Thoracic aorta (tissue), 2 donors: ENCODE measurements at regions not wholly inside any gene's neighbourhood (a gene's known extent, or its start where the extent isn't known, plus 50 kb on each side); places are given as distances from the start of the nearest gene placed in this dataset.

Experiments used
- ATAC-seq: fragments of 150-250 bp; one replicate; pipeline ENCODE4 v1.8.0; 2017; ENCODE audit warnings: low read depth; ENCODE audit not compliant: insufficient number of reproducible peaks, low FRiP score
- DNase-seq: peaks from one replicate; pipeline ENCODE4 v3.0.0-alpha.2; 2020; ENCODE audit warnings: low spot score
- H3K27ac ChIP-seq, 2 donors: fragments of 200-600 bp; sonication (generic); 1 replicate in 1 of 2; 2 replicates in 1 of 2; pipeline ENCODE4 v1.5.1; 2016; ENCODE audit warnings: mild to moderate bottlenecking in 2 of 2, moderate library complexity in 2 of 2
- H3K27me3 ChIP-seq: fragments of 200-600 bp; sonication (generic); replicated peaks from 2 replicates; pipeline ENCODE4 v1.6.0; 2016; ENCODE audit warnings: mild to moderate bottlenecking; ENCODE audit not compliant: insufficient read depth
- H3K36me3 ChIP-seq: fragments of 200-600 bp; sonication (generic); one replicate; pipeline ENCODE4 v1.5.1; 2016
- H3K4me1 ChIP-seq, 2 donors: fragments of 200-600 bp; sonication (generic); 1 replicate in 1 of 2; 2 replicates in 1 of 2; pipeline versions ENCODE4 v1.5.1 to v1.6.0; 2016; ENCODE audit warnings: low read depth in 2 of 2, mild to moderate bottlenecking in 1 of 2; ENCODE audit not compliant: control insufficient read depth in 1 of 2
- H3K4me3 ChIP-seq: fragments of 200-600 bp; sonication (generic); 2 replicates; pipeline ENCODE4 v1.5.1; 2016; ENCODE audit warnings: mild to moderate bottlenecking
- H3K9me3 ChIP-seq: fragments of 200-600 bp; sonication (generic); 2 replicates; pipeline ENCODE4 v1.5.1; 2016
- TF ChIP-seq, protein P1 (sequence below): fragments of 200-600 bp; sonication (generic); IDR thresholded peaks from one replicate; pipeline ENCODE4 v1.5.1; 2019; ENCODE audit warnings: antibody characterized with exemption

DNA sequence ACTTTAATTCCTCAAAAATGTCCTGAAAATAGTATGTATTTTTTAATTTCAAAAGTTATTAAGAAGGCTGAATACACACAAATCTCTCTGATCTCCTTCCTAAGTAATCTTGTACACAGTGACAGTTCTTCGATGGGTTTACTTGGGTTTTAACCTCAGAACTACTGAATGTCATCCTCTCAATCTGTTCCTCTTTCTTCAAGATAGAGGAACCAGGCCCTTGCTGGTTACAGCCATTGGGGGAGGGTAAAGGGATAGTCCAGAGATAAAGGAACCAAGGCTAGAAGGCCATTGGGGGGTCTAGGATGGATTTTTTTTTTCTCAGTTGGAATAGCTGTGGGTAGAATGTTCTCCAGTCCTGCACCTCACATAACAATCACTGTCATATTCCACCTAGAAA, 224.9 kb downstream of the SKIDA1 start:
- TF ChIP-seq, protein P1, sequence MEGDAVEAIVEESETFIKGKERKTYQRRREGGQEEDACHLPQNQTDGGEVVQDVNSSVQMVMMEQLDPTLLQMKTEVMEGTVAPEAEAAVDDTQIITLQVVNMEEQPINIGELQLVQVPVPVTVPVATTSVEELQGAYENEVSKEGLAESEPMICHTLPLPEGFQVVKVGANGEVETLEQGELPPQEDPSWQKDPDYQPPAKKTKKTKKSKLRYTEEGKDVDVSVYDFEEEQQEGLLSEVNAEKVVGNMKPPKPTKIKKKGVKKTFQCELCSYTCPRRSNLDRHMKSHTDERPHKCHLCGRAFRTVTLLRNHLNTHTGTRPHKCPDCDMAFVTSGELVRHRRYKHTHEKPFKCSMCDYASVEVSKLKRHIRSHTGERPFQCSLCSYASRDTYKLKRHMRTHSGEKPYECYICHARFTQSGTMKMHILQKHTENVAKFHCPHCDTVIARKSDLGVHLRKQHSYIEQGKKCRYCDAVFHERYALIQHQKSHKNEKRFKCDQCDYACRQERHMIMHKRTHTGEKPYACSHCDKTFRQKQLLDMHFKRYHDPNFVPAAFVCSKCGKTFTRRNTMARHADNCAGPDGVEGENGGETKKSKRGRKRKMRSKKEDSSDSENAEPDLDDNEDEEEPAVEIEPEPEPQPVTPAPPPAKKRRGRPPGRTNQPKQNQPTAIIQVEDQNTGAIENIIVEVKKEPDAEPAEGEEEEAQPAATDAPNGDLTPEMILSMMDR: no peak
- H3K9me3 ChIP-seq: no peaks in the 10 kb centered on the region
- ATAC-seq: no peak
- no peaks in the 10 kb centered on the region for H3K27me3 ChIP-seq
- H3K4me3 ChIP-seq: no peak overlapping the region
- no peaks in the 10 kb centered on the region for H3K36me3 ChIP-seq
- H3K27ac ChIP-seq: no peak overlapping the region
- DNase-seq: no peak
- no peaks in the 10 kb centered on the region for H3K4me1 ChIP-seq

DNA sequence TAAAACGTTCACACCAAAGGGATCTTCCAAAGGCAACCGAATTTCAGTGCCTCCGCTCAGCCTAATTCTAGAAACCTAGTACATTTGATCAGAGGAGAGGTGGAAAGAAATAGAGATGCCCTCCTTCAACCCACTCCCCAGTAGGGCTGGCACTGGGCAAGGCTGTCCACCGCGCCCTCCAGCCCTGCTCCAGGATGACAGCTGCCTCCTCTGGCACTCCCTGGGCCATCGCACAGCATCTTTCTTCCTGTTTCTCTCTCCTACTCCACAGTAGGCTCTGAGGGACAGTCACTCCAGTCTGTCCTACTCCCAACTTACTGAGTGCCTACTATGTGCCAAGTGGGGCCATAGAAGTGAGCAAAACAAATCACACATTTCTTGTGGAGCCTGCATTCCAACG, 226.2 kb downstream of the SKIDA1 start:
- Histone ChIP-seq H3K27me3 (no peaks in the 10 kb centered on the region), H3K4me1 (no peaks in the 10 kb centered on the region), H3K36me3 (no peaks in the 10 kb centered on the region), H3K27ac (no peak overlapping the region), H3K4me3 (no peak overlapping the region), H3K9me3 (no peaks in the 10 kb centered on the region)
- ATAC-seq (no peak), DNase-seq (no peak)
- TF ChIP-seq, protein P1: no peak

DNA sequence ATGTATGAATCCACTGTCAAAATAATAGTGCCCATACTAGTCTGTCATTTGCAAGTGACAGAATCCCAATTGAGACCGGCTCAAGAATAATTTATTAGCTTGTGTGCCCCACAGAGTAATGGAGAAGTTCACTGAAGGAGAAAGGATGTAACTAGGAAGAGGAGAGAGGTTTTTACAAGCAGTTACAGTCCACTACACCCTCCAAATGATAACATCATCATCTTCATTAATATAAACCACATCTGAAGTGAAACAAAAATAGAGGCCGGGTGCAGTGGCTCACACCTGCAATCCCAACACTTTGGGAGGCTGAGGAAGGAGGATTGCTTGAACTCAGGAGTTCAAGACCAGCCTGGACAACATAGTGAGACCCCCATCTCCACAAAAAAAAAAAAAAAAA, 226.8 kb downstream of the SKIDA1 start:
- Histone ChIP-seq H3K27ac (no peak overlapping the region), H3K4me3 (no peak overlapping the region), H3K9me3 (no peaks in the 10 kb centered on the region), H3K36me3 (no peaks in the 10 kb centered on the region), H3K4me1 (no peaks in the 10 kb centered on the region), H3K27me3 (no peaks in the 10 kb centered on the region)
- TF ChIP-seq, protein P1: no peak
- DNase-seq: no peak
- no peak for ATAC-seq

DNA sequence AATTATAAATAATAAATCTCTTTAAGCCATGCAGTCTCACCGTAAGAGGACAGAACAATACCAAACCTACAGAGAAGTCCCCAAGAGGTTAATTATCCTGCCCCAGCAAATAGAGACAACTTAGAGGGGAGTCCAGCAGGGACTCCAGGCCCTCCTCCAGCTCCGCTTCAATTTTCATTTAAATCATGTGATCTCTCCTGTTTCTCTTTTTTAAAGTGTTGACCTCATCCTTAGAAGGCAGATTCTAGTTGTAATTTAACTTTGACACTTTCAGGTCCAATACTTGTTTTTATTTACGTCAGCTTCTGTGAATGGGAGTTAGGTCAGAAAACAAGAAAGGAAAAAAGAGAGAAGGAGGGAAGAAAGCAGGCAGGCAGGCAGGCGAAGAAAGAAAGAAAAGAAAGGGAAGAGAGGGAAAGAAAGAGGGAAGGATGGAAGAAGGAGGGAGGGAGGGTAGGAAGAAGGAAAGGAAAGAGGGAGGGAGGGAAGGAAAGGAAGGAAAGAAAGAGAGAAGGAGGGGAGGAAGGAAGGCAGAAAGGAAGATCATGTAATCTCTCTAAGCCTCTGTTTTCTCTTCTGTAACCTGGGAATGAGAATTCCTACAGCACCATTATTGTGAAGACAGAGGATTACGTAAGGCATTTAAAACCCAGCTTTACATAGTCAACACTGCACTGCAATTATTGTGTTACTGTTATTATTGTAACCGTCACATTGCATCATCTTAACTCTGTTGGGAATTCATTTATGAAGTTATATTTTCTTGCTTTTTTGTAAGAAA, 227.7 kb downstream of the SKIDA1 start:
- Histone ChIP-seq H3K4me3 (no peak overlapping the region), H3K27me3 (no peaks in the 10 kb centered on the region), H3K27ac (no peak overlapping the region), H3K9me3 (no peaks in the 10 kb centered on the region), H3K36me3 (no peaks in the 10 kb centered on the region), H3K4me1 (peaks cover 5 to 9% of the 10 kb centered on the region in 2 donors)
- TF ChIP-seq, protein P1: no peak
- ATAC-seq (no peak), DNase-seq (no peak)

DNA sequence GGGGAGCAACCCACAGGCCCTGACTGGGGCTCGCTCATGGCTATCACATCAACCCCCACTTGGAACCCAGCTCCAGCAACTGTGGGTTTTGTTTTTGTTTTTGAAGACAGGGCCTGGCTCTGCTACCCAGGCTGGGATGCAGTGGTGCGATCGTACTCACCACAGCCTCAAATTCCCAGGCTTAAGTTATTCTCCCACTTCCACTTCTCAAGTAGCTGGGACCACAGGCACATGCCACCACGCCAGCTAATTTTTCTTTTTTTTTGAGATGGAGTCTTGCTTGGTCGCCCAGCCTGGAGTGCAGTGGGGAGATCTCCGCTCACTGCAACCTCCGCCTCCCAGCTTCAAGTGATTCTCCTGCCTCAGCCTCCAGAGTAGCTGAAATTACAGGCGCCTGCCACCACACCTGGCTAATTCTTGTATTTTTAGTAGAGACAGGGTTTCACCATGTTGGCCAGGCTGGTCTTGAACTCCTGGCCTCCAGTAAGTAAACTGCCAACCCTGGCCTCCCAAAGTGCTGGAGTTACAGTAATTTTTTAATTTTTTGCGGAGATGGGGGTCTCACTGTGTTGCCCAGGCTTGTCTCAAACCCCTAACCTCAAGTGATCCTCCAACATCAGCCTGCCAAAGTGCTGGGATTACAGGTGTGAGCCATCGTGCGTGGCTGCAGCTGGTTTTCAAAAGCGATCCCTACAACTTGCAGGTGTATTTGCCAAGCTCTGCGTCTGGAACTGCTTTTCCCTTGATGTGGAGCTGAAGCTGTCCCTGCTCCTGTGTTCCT, 228.7 kb downstream of the SKIDA1 start:
- no peak for ATAC-seq
- no peak for DNase-seq
- TF ChIP-seq, protein P1: no peak

More for the DNA sequence above, 228.7 kb downstream of the SKIDA1 start:
- Histone ChIP-seq H3K9me3 (no peaks in the 10 kb centered on the region), H3K27me3 (no peaks in the 10 kb centered on the region), H3K4me1 (peaks cover 12 to 15% of the 10 kb centered on the region in 2 donors), H3K27ac (no peak overlapping the region), H3K4me3 (no peak overlapping the region), H3K36me3 (no peaks in the 10 kb centered on the region)
